ENCODE measurements at regions not wholly inside any gene's neighbourhood (a gene's known extent, or its start where the extent isn't known, plus 50 kb on each side); places are given as distances from the start of the nearest gene placed in this dataset.

- TF ChIP-seq CTCF (IDR thresholded peaks at IDR 0.05; ENCODE audit: unreplicated experiment in 3 of 3), result no peak
- no peaks in the 10 kb centered on the region for H3K9me3 Mint-ChIP-seq
- H3K36me3 Mint-ChIP-seq (ENCODE audit: low read depth), result no peaks in the 10 kb centered on the region
- no peaks in the 10 kb centered on the region for H3K27me3 Mint-ChIP-seq (ENCODE audit: low read depth)
- peaks cover 38% of the 10 kb centered on the region for H3K4me1 Mint-ChIP-seq
- H3K27ac Mint-ChIP-seq, result no peak overlapping the region
- no peak overlapping the region for H3K4me3 Mint-ChIP-seq
Measured at GRCh38 chr16:79653373-79653891, 52.9 kb upstream of the MAF start.

DNA sequence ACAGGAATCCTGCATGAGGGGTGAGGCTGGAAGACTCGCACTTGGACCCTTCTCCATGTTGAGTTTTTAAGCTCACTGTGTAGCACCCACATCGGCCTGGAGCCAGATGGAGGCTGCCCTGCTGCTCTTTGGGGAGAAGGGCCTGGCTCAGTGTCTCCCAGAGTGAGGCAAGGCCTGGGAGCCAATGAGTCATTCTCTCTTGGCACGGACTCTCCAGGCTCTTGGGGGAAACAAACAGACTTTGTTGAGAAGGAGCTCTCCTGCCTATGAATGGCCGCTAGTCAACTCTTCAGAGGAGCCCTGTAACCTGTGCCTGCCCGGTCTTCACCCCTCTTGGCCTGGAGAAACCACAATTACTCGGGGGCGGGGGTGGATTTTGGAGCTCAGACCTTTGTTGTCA is 50.8 kb upstream of the MAF start:
- no peak for TF ChIP-seq CTCF (IDR thresholded peaks at IDR 0.05; ENCODE audit: unreplicated experiment in 3 of 3)
- no peaks in the 10 kb centered on the region for H3K9me3 Mint-ChIP-seq
- peaks cover 35% of the 10 kb centered on the region for H3K4me1 Mint-ChIP-seq
- H3K36me3 Mint-ChIP-seq (ENCODE audit: low read depth), result no peaks in the 10 kb centered on the region
- H3K4me3 Mint-ChIP-seq, result no peak overlapping the region
- H3K27me3 Mint-ChIP-seq (ENCODE audit: low read depth), result no peaks in the 10 kb centered on the region
- no peak overlapping the region for H3K27ac Mint-ChIP-seq

Measured in nephron (organoid).